ENCODE measurements at regions not wholly inside any gene's neighbourhood (a gene's known extent, or its start where the extent isn't known, plus 50 kb on each side); places are given as distances from the start of the nearest gene placed in this dataset.

GRCh38 chr2:240353086-240353798 lies 82.2 kb upstream of the GPC1 start:
- peaks cover 0 to 45% of the 10 kb centered on the region in 2 experiments; a peak in 2 of 4 replicates for H3K4me1 ChIP-seq (ENCODE audit: control insufficient read depth in 1 of 2, insufficient read depth in 2 of 2, low read depth in 1 of 2, low read length in 1 of 2)
- POLR2A ChIA-PET, result interaction anchor here (1.1 kb wide), 1 partner anchor 83 kb away, joined by 4 read pairs; no protein-coding TSS in a partner anchor

GRCh38 chr2:240353944-240354343 lies 81.5 kb upstream of the GPC1 start:
- Histone ChIP-seq H4K20me1 (ENCODE audit: insufficient read depth) (no peaks in the 10 kb centered on the region), H3K27me3 (ENCODE audit: insufficient read depth) (no peaks in the 10 kb centered on the region), H3K9me2 (no peaks in the 10 kb centered on the region), H3K9me3 (no peaks in the 10 kb centered on the region), H3K9ac (no peak overlapping the region), H3K79me2 (ENCODE audit: insufficient read depth) (no peaks in the 10 kb centered on the region), H3K36me3 (replicated peaks in 1 of 2; ENCODE audit: control insufficient read depth in 1 of 2, insufficient read depth in 2 of 2, low read length in 1 of 2) (no peaks in the 10 kb centered on the region), H2AFZ (ENCODE audit: low read depth) (no peak overlapping the region), H3K4me1 (ENCODE audit: control insufficient read depth in 1 of 2, insufficient read depth in 2 of 2, low read depth in 1 of 2, low read length in 1 of 2) (peaks cover 0 to 45% of the 10 kb centered on the region in 2 experiments; a peak in 2 of 4 replicates), H3F3A (replicated peaks; ENCODE audit: insufficient read depth) (no peaks in the 10 kb centered on the region), H3K27ac (ENCODE audit: low read depth in 2 of 2, low read length in 1 of 2) (no peak overlapping the region), H3K4me3 (ENCODE audit: low read depth in 2 of 2, low read length in 1 of 2) (no peak overlapping the region), H3K4me2 (no peak overlapping the region)
- peak; percentile 26 for DNase-seq
- WGBS (ENCODE audit: low lambda C conversion rate), result 60% methylated on average over 2 of the region's 9 CpGs
- POLR2A ChIA-PET, result no interaction called here
- CTCF ChIA-PET, result interaction anchor here (1.2 to 2.6 kb wide), 5 partner anchors 83 to 121 kb away, joined by 3 to 12 read pairs (median 5); no protein-coding TSS in a partner anchor
- no peak for TF ChIP-seq MXI1 (IDR thresholded peaks at IDR 0.05; ENCODE audit: low read depth, low read length)
- TF ChIP-seq JUND (IDR thresholded peaks at IDR 0.05), result no peak
- TF ChIP-seq SIN3A (IDR thresholded peaks at IDR 0.05; ENCODE audit: borderline replicate concordance, low read depth, low read length), result no peak
- no peak for TF ChIP-seq ZBTB33 (IDR thresholded peaks at IDR 0.05; ENCODE audit: borderline replicate concordance, low read depth)
- TF ChIP-seq FOSL2 (IDR thresholded peaks at IDR 0.05; ENCODE audit: borderline replicate concordance, low read depth), result no peak
- no peak for TF ChIP-seq SMC3 (IDR thresholded peaks at IDR 0.05; ENCODE audit: low read depth, low read length)
- no peak for TF ChIP-seq TCF12 (IDR thresholded peaks at IDR 0.05)
- no peak for TF ChIP-seq REST (IDR thresholded peaks at IDR 0.05; ENCODE audit: low read depth, low read length)
- TF ChIP-seq GABPA (IDR thresholded peaks at IDR 0.05; ENCODE audit: low read depth), result no peak
- TF ChIP-seq IRF3 (IDR thresholded peaks at IDR 0.05; ENCODE audit: low read depth, low read length), result no peak
- TF ChIP-seq CHD2 (IDR thresholded peaks at IDR 0.05; ENCODE audit: low read length, partially characterized antibody), result no peak
- no peak for TF ChIP-seq RXRA (IDR thresholded peaks at IDR 0.05; ENCODE audit: borderline replicate concordance, low read depth)
- no peak for TF ChIP-seq ELF1 (IDR thresholded peaks at IDR 0.05)
- TF ChIP-seq, protein P1, sequence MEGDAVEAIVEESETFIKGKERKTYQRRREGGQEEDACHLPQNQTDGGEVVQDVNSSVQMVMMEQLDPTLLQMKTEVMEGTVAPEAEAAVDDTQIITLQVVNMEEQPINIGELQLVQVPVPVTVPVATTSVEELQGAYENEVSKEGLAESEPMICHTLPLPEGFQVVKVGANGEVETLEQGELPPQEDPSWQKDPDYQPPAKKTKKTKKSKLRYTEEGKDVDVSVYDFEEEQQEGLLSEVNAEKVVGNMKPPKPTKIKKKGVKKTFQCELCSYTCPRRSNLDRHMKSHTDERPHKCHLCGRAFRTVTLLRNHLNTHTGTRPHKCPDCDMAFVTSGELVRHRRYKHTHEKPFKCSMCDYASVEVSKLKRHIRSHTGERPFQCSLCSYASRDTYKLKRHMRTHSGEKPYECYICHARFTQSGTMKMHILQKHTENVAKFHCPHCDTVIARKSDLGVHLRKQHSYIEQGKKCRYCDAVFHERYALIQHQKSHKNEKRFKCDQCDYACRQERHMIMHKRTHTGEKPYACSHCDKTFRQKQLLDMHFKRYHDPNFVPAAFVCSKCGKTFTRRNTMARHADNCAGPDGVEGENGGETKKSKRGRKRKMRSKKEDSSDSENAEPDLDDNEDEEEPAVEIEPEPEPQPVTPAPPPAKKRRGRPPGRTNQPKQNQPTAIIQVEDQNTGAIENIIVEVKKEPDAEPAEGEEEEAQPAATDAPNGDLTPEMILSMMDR (IDR thresholded peaks at IDR 0.05), result no peak

More at GRCh38 chr2:240353086-240353798, 82.2 kb upstream of the GPC1 start:
- CTCF ChIA-PET, result interaction anchor here (0.6 to 2.6 kb wide), 13 partner anchors 28 to 292 kb away, joined by 3 to 12 read pairs (median 4); no protein-coding TSS in a partner anchor
- Histone ChIP-seq H3K27ac (ENCODE audit: low read depth in 2 of 2, low read length in 1 of 2) (peak overlapping the region in 1 of 2 experiments; percentile 82; a peak in 2 of 4 replicates), H3K9me3 (no peaks in the 10 kb centered on the region), H3K36me3 (replicated peaks in 1 of 2; ENCODE audit: control insufficient read depth in 1 of 2, insufficient read depth in 2 of 2, low read length in 1 of 2) (no peaks in the 10 kb centered on the region), H3K27me3 (ENCODE audit: insufficient read depth) (no peaks in the 10 kb centered on the region), H4K20me1 (ENCODE audit: insufficient read depth) (no peaks in the 10 kb centered on the region), H3F3A (replicated peaks; ENCODE audit: insufficient read depth) (no peaks in the 10 kb centered on the region), H3K4me2 (no peak overlapping the region), H2AFZ (ENCODE audit: low read depth) (no peak overlapping the region), H3K9me2 (no peaks in the 10 kb centered on the region), H3K9ac (no peak overlapping the region), H3K4me3 (ENCODE audit: low read depth in 2 of 2, low read length in 1 of 2) (no peak overlapping the region), H3K79me2 (ENCODE audit: insufficient read depth) (no peaks in the 10 kb centered on the region)
- peak; percentile 76 for DNase-seq
- 87% methylated on average over 10 of the region's 18 CpGs for WGBS (ENCODE audit: low lambda C conversion rate)
- TF ChIP-seq RAD21 (IDR thresholded peaks at IDR 0.05; ENCODE audit: low read length) (peak; percentile 41), FOXJ3 (CRISPR knock-in tag; IDR thresholded peaks at IDR 0.05) (peak; percentile 83), SMC3 (IDR thresholded peaks at IDR 0.05; ENCODE audit: low read depth, low read length) (0 out of 2 replicates have a peak, but pooled peaks have one; percentile 13), RFX5 (IDR thresholded peaks at IDR 0.05; ENCODE audit: low read length) (no peak), GATA2 (CRISPR knock-in tag; IDR thresholded peaks at IDR 0.05) (peak; percentile 58; the same call in 1 of the 2 replicates), CHD2 (IDR thresholded peaks at IDR 0.05; ENCODE audit: low read length, partially characterized antibody) (peak; percentile 51), RCOR1 (IDR thresholded peaks at IDR 0.05; ENCODE audit: low read length) (peak; percentile 46; the same call in 1 of the 2 replicates), EP300 (IDR thresholded peaks at IDR 0.05; ENCODE audit: borderline replicate concordance in 1 of 2, low read depth in 1 of 2, low read length in 1 of 2) (peak in 1 of 2 experiments; percentile 74; a peak in 2 of 4 replicates), POLR2AphosphoS5 (IDR thresholded peaks at IDR 0.05; ENCODE audit: low read depth, low read length) (no peak), TEAD4 (IDR thresholded peaks at IDR 0.05; ENCODE audit: borderline replicate concordance, insufficient read depth) (no peak)

Data from SK-N-SH (cell line).